ENCODE measurements at regions not wholly inside any gene's neighbourhood (a gene's known extent, or its start where the extent isn't known, plus 50 kb on each side); places are given as distances from the start of the nearest gene placed in this dataset.
"Not testable (repeated sequence)": the region's sequence is repeated elsewhere in the genome, so short reads cannot be mapped to it uniquely, and the experiment has no call there.

DNA sequence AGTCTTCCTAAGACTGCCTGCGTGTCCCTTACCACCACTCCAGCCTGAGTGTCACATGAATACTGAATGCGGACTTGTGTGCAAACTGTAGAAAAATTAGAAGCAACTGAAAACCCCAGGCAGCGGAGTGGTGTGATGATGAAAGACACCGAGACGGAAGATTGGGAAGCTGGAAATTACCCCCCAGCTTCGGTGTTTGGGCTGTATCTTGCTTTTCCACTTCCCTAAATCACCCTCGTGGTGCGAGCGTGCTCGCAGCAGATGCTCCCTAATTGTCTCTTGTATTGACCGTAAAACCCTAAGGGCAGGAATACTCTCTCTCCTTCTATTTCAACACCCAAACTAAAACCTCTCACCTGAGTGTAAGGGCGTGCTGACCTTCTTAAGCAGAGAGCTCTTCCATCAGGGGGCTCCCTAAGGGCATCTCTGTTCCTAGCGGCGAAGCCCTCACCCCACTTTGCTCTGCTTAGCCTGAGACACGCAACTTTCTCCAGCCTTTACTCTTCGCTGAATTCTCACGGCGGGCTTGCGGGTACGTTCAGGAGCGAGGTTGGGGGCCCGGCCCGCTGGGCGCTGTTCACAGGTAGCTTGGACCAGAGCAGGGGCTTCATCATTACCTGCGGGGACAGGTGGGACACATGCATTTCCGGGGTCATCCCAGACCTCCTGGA lies 62.4 kb downstream of the CRYBB2 start:
- DNase-seq: no peak

GRCh38 chr22:25282346-25282670 lies 62.9 kb downstream of the CRYBB2 start:
- no peak for DNase-seq

DNA sequence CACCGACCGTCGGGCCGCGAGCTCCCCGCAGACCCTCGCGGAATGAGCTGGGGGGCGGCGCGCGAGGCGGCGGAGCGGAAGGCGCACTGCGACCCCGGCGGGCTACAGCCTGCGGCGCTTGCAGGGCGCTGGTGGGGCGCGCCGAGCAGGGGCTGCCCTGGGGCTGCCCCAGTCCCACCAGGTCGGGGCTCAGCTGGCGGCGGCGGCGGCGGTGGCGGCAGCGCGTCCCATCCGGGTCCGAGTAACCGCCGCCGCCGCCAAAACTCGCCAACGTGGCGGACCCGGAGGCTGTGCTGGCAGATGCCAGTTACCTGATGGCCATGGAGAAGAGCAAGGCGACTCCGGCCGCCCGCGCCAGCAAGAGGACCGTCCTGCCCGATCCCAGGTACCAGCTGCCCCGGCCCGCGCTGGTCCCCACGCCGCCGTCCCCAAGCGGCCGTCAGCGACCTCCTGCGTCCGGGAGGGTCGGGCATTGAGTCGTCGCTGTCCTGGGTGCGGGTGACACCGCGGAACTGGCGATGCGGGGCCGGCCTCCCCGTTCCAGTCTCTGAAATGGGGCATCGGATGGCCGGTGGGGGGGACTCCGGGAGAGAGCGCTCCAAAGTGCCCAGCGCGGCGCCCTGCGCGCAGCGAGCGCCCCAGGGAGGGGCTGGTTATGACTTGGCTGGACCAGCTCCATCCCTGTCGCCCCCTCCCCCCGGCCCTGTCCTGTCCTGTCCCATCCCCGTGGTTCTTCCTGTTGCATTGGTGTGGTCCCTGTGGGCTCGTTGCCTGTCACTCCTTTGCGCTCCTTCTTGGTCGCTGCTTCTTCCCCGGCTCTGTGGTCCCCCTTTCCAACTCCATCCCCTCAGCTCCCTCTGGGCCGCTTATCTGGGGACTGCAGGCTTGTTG lies 63.5 kb downstream of the CRYBB2 start:
- DNase-seq: no peak

- not testable (repeated sequence) for DNase-seq
Observed at GRCh38 chr22:25288481-25288880, 69.0 kb downstream of the CRYBB2 start.

DNA sequence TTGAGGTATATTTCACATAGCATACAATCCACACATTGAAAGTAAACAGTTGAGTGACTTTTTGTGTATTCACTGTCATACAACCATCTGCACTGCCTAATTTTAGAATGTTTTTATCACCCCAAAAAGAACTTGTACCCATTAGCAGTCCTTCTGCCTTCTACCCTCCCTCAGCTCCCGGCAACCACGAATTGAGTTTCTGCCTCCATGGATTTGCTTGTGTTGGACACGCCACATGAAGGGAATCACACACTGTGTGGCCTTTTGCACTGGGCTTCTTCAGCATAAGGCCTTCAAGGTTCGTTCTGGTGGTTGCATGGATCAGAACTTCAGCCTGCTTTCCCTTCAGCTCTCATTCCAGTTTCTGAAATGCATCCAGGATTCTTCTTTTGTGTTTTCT lies 82.5 kb downstream of the CRYBB2 start:
- DNase-seq: not testable (repeated sequence)

GRCh38 chr22:25309586-25309985 lies 90.1 kb downstream of the CRYBB2 start:
- not testable (repeated sequence) for DNase-seq

GRCh38 chr22:25311924-25312323 lies 92.5 kb downstream of the CRYBB2 start:
- DNase-seq: not testable (repeated sequence)

GRCh38 chr22:25318081-25318823 lies 98.8 kb downstream of the CRYBB2 start:
- DNase-seq: no peak

GRCh38 chr22:25327018-25327755 lies 107.7 kb downstream of the CRYBB2 start:
- DNase-seq: no peak

- no peak for DNase-seq
Observed at GRCh38 chr22:25331050-25331449, 111.6 kb downstream of the CRYBB2 start.

DNA sequence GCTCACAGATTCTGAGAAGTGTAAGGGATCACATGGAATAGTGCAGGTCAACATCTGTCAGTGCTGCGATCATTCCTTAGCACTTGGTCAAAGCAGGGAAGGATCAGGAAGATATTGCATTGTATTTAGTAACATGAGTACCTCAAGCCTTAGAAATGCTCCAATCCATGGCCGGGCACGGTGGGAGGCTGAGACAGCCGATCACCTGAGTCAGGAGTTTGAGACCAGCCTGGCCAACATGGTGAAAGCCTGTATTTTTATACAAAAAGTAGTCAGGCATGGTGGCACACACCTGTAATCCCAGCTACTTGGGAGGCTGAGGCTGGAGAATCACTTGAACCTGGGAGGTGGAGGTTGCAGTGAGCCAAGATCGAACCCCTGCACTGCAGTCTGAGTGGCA lies 112.5 kb downstream of the CRYBB2 start:
- DNase-seq: not testable (repeated sequence)

DNA sequence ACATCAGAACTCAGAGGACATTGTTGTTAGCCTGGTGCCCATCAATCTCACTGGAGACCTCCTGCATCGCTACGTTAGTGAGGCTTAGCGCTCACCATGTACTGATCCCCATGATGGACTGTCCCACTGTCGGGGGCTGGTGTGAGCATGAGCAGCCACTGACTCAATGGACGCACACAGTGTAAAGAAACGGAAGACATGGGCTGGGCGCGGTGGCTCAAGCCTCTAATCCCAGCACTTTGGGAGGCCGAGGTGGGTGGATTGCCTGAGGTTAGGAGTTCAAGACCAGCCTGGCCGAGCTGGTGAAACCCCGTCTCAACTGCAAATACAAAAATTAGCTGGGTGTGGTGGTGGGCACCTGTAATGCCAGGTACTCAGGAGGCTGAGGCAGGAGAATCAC lies 112.9 kb downstream of the CRYBB2 start:
- no peak for DNase-seq

DNA sequence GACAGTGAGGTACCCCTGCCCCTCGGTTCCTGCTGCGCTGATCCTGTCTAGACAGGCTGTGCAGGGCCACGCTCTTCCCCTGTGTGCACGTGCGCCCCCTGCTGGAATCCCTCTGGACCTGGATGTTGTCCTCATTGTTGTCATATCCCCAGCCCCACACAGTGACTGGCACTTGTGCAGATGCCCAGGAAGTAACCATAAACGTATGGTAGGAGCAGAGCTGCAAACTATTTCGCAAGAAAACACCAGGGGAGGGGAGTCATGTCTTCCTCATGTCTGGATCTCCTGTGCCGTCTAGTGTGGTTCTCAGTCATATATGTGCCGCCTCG lies 114.7 kb downstream of the CRYBB2 start:
- peak; percentile 35 for DNase-seq

DNA sequence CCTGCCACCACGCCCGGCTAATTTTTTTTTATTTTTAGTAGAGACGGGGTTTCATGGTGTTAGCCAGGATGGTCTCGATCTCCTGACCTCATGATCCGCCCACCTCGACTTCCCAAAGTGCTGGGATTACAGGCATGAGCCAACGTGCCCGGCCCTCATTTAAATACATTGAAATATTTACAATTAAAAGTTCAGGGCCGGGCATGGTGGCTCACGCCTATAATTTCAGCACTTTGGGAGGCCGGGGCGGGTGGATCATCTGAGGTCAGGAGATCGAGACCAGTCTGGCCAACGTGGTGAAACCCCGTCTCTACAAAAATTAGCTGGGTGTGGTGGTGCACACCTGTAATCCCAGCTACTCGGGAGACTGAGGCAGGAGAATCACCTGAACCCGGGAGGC lies 115.2 kb downstream of the CRYBB2 start:
- not testable (repeated sequence) for DNase-seq

DNA sequence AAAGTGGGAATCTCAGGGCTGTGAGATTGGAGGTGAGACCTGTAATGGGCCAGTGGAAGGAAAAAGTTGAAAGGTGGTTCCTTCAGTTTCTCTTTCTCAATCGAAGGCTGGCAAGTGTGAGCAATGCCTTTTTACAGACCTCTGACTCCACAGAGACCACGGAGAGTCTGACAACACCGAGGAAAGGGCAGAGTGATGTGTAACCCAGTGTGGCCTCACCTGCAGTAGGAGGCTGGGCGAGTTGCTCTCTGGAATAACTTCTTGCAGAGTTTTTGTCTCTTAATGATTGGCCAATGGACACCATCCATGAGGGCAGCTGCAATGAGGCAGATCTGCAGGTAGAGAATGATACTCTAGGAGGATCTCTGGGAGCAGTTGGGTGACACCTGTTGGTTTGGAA lies 115.8 kb downstream of the CRYBB2 start:
- DNase-seq: not testable (repeated sequence)

GRCh38 chr22:25340536-25340935 lies 121.1 kb downstream of the CRYBB2 start:
- DNase-seq: not testable (repeated sequence)

DNA sequence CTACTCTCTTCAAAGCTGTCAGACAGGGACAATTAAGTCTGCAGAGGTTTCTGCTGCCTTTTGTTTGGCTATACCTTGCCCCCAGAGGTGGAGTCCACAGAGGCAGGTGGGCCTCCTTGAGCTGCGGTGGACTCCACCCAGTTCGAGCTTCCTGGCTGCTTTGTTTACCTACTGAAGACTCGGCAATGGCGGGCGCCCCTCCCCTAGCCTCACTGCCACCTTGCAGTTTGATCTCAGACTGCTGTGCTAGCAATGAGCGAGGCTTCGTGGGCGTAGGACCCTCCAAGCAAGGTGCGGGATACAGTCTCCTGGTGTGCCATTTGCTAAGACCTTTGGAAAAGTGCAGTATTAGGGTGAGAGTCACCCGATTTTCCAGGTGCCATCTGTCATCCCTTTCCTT lies 124.9 kb downstream of the CRYBB2 start:
- DNase-seq: not testable (repeated sequence)

DNA sequence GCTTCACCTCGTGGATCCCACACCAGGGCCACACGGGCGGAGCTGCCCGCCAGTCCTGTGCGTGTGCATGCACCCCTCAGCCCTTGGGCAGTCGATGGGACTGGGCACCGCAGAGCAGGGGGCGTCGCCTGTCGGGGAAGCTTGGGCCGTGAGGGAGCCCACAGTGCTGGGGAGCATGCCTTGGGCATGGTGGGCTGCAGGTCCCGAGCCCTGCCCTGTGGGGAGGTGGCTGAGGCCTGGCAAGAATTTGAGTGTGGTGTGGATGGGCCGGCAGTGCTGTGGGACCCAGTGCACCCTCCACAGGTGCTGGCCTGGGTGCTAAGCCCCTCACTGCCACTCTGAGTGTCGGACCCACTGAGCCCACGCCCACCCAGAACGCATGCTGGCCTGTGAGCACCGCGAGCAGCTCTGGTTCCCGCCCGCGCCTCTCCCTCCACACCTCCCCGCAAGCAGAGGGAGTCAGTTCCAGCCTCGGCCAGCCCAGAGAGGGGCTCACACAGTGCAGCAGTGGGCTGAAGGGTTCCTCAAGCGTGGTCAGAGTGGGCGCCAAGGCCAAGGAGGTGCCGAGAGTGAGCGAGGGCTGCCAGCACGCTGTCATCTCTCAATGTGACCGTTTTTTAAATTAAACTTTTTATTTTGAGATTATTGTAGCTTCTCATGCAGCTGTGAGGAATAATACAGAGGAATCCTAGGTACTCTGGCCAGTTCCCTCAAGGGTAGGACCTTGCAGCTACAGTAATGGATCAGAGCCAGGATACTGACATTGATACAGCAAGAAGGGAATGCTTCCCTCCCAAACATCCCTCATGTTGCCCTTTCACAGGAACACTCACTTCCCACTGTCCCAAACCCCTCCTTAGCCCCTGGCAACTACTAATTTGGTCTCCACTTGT lies 127.7 kb downstream of the CRYBB2 start:
- no peak for DNase-seq

GRCh38 chr22:25347752-25348102 lies 128.3 kb downstream of the CRYBB2 start:
- DNase-seq: no peak

GRCh38 chr22:25348391-25348790 lies 129.0 kb downstream of the CRYBB2 start:
- no peak for DNase-seq

GRCh38 chr22:25348996-25349395 lies 129.6 kb downstream of the CRYBB2 start:
- DNase-seq: not testable (repeated sequence)

DNA sequence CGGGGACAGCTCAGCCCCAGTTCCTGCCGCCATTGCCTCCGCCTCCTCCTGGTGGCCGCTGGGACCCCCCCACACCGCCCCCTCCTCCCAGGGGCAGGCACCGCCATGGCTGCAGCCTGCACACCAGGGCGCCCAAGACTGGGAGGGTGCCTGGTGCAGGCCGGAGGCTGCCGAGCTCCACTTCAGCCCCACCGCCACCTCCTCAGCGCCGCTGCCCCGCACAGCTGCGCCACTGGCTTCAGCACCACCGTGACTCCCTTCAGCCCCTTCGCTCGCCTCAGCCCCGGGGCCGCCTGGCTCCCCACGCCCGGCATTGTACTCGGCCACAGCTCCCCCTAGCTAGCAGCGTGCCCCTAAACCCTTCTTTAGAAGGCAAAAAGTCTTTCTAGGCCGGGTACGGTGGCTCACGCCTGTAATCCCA lies 131.1 kb downstream of the CRYBB2 start:
- DNase-seq: no peak
